HG03558 (cell line): ENCODE measurements at regions not wholly inside any gene's neighbourhood (a gene's known extent, or its start where the extent isn't known, plus 50 kb on each side); places are given as distances from the start of the nearest gene placed in this dataset.

Experiments used
- ATAC-seq: cut with Tn5 transposase; IDR thresholded peaks from one replicate; pipeline ENCODE4 v1.9.1; 2021; ENCODE audit warnings: moderate number of reproducible peaks; ENCODE audit not compliant: unreplicated experiment; ENCODE audit errors: extremely low read depth

- no peak for ATAC-seq
Observed at GRCh38 chr1:221328371-221328770, 413.5 kb downstream of the DUSP10 start.

GRCh38 chr1:221331273-221332183 lies 410.4 kb downstream of the DUSP10 start:
- no peak for ATAC-seq

GRCh38 chr1:221334062-221334461 lies 407.8 kb downstream of the DUSP10 start:
- no peak for ATAC-seq

GRCh38 chr1:221335161-221336101 lies 406.5 kb downstream of the DUSP10 start:
- ATAC-seq, result no peak

GRCh38 chr1:221336126-221336525 lies 405.8 kb downstream of the DUSP10 start:
- ATAC-seq, result no peak

- no peak for ATAC-seq
Observed at GRCh38 chr1:221337106-221337505, 404.8 kb downstream of the DUSP10 start.

GRCh38 chr1:221343136-221343535 lies 398.8 kb downstream of the DUSP10 start:
- no peak for ATAC-seq

- no peak for ATAC-seq
Observed at GRCh38 chr1:221343607-221344006, 398.3 kb downstream of the DUSP10 start.

- no peak for ATAC-seq
Observed at GRCh38 chr1:221344693-221345092, 397.2 kb downstream of the DUSP10 start.

- no peak for ATAC-seq
Observed at GRCh38 chr1:221347706-221348105, 394.2 kb downstream of the DUSP10 start.

- ATAC-seq, result no peak
Observed at GRCh38 chr1:221350091-221350490, 391.8 kb downstream of the DUSP10 start.

GRCh38 chr1:221356693-221357092 lies 385.2 kb downstream of the DUSP10 start:
- no peak for ATAC-seq

GRCh38 chr1:221363039-221363438 lies 378.9 kb downstream of the DUSP10 start:
- ATAC-seq, result no peak

GRCh38 chr1:221366495-221367110 lies 375.3 kb downstream of the DUSP10 start:
- no peak for ATAC-seq

- no peak for ATAC-seq
Observed at GRCh38 chr1:221371705-221372104, 370.2 kb downstream of the DUSP10 start.

- no peak for ATAC-seq
Observed at GRCh38 chr1:221373795-221374194, 368.1 kb downstream of the DUSP10 start.

- ATAC-seq, result no peak
Observed at GRCh38 chr1:221376286-221376685, 365.6 kb downstream of the DUSP10 start.

GRCh38 chr1:221381910-221382623 lies 359.8 kb downstream of the DUSP10 start:
- ATAC-seq, result no peak

GRCh38 chr1:221392453-221392852 lies 349.4 kb downstream of the DUSP10 start:
- ATAC-seq, result no peak

- no peak for ATAC-seq
Observed at GRCh38 chr1:221394011-221394544, 347.8 kb downstream of the DUSP10 start.
